Activated CD4-positive, alpha-beta T cell treated with anti-CD3 and anti-CD28 coated beads, Interleukin-2, Interleukin-6, amounts not matched to agents 100 ng/mL and 50 ng/mL, durations not matched to agents 16 hours and 8 hours (primary cell): ENCODE measurements at regions not wholly inside any gene's neighbourhood (a gene's known extent, or its start where the extent isn't known, plus 50 kb on each side); places are given as distances from the start of the nearest gene placed in this dataset.
"Not testable (repeated sequence)": the region's sequence is repeated elsewhere in the genome, so short reads cannot be mapped to it uniquely, and the experiment has no call there.

Experiments used
- DNase-seq: peaks from one replicate; pipeline ENCODE4 v3.0.0-alpha.2; 2020

- no peak for DNase-seq
Observed at GRCh38 chr18:39453356-39453755, 1887.8 kb upstream of the CELF4 start.

DNA sequence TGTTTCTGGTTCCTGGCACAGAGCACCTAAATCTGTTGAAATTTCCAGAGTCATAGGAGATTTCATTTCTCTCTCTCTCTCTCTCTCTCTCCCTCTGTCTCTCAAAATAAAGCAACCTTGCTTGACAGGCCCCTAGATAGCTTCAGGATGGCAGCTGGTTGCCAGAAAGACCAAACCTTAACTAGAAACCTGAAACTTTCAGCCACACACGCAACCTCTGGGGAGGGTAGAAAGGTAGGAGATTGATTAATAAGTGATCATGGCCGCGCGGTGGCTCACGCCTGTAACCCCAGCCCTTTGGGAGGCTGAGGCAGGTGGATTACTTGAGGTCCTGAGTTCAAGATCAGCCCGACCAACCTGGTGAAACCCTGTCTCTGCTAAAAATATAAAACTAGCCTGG lies 1885.4 kb upstream of the CELF4 start:
- DNase-seq, result no peak

DNA sequence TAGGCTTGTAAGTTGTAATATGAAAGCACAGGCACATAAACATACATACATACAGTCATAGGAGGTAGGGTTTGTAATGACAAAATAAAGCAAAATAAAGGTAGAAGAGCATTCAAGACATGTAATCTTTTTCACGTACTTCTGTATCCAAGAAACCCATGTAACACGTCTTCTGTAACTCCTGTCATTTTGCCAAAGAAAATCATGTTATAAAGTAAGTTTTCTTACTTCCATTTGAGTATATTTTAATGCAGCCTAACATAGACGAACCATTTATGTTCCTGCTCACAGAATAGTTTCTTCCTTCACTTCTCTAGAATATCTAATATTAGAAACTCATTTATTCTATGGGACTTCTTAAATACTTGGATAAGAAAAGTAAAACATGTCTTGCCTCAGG lies 1884.0 kb upstream of the CELF4 start:
- DNase-seq, result no peak

- DNase-seq, result no peak
Observed at GRCh38 chr18:39448942-39449341, 1883.3 kb upstream of the CELF4 start.

DNA sequence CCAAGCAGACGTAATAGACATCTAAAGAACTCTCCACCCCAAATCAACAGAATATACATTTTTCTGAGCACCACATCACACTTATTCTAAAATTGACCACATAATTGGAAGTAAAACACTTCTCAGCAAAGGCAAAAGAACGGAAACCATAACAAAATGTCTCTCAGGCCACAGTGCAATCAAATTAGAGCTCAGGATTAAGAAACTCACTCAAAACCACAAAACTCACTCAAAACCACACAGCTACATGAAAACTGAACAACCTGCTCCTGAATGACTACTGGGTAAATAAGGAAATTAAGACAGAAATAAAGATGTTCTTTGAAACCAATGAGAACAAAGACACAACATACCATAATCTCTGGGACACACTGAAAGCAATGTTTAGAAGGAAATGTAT lies 1879.4 kb upstream of the CELF4 start:
- not testable (repeated sequence) for DNase-seq

- DNase-seq, result no peak
Observed at GRCh38 chr18:39441648-39442047, 1876.0 kb upstream of the CELF4 start.

GRCh38 chr18:39435996-39436395 lies 1870.4 kb upstream of the CELF4 start:
- no peak for DNase-seq

- DNase-seq, result no peak
Observed at GRCh38 chr18:39435209-39435608, 1869.6 kb upstream of the CELF4 start.

GRCh38 chr18:39434223-39434920 lies 1868.8 kb upstream of the CELF4 start:
- DNase-seq, result no peak

DNA sequence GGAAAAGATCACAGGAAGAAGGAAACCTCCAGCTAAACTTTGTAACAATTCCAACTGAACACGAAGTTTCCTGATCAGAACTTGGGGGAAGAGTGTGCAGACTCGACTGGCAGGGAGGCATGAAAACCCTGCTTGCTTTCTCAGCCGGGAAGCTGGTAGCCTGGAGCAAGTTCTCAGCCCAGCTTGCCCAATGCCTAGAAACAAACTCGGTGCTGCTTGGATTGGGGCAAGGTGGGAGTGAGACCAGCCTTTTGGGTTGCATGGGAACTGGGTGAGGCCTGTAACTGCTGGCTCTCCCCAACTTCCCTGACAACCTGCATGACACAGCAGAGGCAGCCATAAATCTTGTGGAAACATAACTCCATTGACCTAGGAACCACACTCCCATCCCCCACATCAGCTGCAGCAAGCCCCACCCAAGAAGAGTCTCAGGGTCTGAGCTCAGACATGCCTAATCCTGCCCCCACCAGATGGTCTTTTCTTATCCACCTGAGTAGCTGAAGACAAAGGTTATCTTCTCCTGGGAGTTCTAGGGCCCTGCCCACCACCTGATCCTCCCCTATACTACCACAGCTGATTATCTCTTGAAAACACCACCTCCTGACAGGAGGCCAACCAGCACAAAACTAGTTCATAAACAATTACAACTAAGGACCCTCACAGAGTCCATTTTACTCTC lies 1859.7 kb upstream of the CELF4 start:
- DNase-seq, result no peak

DNA sequence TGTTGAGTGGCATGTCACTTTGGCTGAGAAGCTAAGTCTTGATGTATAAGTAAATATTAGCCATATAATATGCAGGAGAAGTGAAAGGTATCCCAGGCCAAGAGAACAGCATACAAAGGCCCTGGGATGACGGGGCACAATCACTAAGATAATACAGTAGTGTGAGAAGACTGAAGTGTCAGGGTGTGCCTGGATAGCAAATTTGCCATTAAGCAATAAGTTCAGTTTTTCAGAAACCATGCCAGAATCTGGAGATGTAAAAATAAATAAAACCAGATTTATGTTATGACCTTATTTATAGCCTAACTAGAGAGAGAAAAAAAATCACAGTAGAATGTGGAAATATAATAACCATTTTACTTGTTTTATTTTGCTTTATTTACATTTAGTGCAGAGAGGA lies 1858.7 kb upstream of the CELF4 start:
- DNase-seq, result no peak

GRCh38 chr18:39421276-39421675 lies 1855.7 kb upstream of the CELF4 start:
- DNase-seq, result no peak

DNA sequence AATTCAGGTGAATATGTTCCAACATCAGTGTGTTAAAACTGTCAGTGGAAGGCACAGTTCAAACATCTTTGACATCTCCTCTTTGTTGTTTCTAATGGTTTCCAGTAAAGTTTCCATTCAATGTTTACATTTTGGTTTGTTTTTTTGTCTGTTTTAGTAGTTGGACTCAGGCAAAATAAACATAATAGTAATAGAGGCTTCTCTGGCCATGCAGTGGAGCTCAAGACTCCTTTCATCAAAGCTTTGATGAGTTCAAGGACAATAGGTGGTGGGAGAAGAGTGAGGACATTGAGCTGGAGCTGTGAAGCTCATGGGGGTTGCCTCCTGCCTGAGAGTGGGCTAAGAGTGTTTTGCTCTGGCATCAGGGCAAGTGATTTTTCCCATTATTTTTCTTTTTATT lies 1853.7 kb upstream of the CELF4 start:
- DNase-seq, result no peak

- no peak for DNase-seq
Observed at GRCh38 chr18:39415471-39415870, 1849.9 kb upstream of the CELF4 start.

GRCh38 chr18:39414009-39414700 lies 1848.6 kb upstream of the CELF4 start:
- peak; percentile 70 for DNase-seq

- DNase-seq, result no peak
Observed at GRCh38 chr18:39406941-39407340, 1841.3 kb upstream of the CELF4 start.

- DNase-seq, result no peak
Observed at GRCh38 chr18:39403121-39403520, 1837.5 kb upstream of the CELF4 start.

- DNase-seq, result no peak
Observed at GRCh38 chr18:39399662-39400061, 1834.1 kb upstream of the CELF4 start.

- DNase-seq, result no peak
Observed at GRCh38 chr18:39396168-39396567, 1830.6 kb upstream of the CELF4 start.

DNA sequence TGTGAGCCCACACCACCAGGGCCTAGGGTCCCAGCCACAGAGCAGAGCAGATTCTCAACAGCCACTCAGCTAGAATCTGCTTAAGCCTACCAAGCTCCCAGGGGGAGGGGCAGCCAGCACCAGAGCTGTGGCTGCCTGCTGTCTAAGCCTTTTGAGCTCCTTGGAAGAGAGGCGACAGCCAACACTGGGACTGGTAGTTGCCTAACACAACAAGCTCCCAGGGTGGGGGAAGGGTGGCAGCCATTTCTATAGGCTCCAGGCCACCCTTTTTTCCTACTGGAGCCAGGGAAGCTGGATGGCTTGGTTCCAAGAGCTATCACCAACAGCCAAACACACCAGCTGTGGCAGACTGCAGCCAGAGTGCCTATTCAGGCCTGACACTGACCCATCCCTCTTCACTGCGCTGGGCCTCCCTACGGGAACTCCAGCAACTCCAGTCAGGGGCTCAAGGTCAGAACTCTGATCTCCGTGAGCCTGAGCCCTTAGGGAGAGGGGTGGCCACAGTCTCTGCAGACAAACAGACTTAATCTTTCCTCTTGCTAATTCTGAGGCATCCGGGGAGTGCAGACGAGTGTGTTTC lies 1824.3 kb upstream of the CELF4 start:
- DNase-seq, result no peak

GRCh38 chr18:39380866-39381265 lies 1815.3 kb upstream of the CELF4 start:
- DNase-seq, result no peak

GRCh38 chr18:39380186-39380725 lies 1814.7 kb upstream of the CELF4 start:
- no peak for DNase-seq

- DNase-seq, result no peak
Observed at GRCh38 chr18:39375066-39375465, 1809.5 kb upstream of the CELF4 start.

DNA sequence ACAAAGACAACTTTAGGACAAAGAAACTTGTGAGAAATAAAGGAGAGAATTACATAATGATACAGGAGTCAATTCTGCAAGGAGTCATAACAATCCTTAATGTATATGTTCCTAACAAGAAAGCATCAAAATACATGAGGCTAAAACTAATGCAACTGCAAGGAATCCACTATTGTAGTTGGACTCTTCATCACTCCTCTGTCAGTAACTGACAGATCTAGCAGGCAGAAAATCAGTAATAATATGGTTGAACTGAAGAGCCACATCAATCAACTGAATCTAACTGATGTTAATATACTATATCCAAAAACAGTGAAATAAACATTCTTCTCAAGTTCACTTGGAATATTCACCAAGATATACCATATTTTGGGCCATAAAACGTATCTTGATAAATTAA lies 1806.4 kb upstream of the CELF4 start:
- no peak for DNase-seq
